ENCODE measurements at regions not wholly inside any gene's neighbourhood (a gene's known extent, or its start where the extent isn't known, plus 50 kb on each side); places are given as distances from the start of the nearest gene placed in this dataset.

GRCh38 chr13:90445179-90445578 is 902.3 kb upstream of the MIR17HG start:
- TF ChIP-seq EZH2 (IDR thresholded peaks at IDR 0.05): no peak
- no peak for TF ChIP-seq POLR2AphosphoS5 (IDR thresholded peaks at IDR 0.05; ENCODE audit: borderline replicate concordance, low read depth, low read length)
